IMR-90 (cell line): ENCODE measurements at regions not wholly inside any gene's neighbourhood (a gene's known extent, or its start where the extent isn't known, plus 50 kb on each side); places are given as distances from the start of the nearest gene placed in this dataset.

ENCODE experiments used
- ATAC-seq: fragments of 200-7000 bp; cut with Tn5 transposase; 2 replicates; pipeline ENCODE4 v1.9.1; 2020; ENCODE audit warnings: low read depth, mild to moderate bottlenecking, moderate library complexity
- BruUV-seq: library from RNA; stranded (reverse); fragments of 400-500 nt; replicated peaks from 2 replicates; lab custom pipeline; 2021; lab: Mats Ljungman, UMichigan
- CTCF ChIA-PET: fragments of 300-600 bp; formaldehyde crosslinking; extraction: SDS; loops from one replicate; lab custom pipeline; 2021; ENCODE audit warnings: antibody characterized with exemption; lab: Yijun Ruan, JAX
- POLR2A ChIA-PET: fragments of 300-600 bp; sonication (Branson Sonifier 250); formaldehyde crosslinking; loops from one replicate; lab custom pipeline; 2022; ENCODE audit warnings: antibody characterized with exemption; ENCODE audit not compliant: unreplicated experiment; lab: Charles Lee
- DNase-seq: peaks from one replicate; pipeline ENCODE4 v3.0.0; 2013
- H2AFZ ChIP-seq: replicated peaks from 2 replicates; pipeline ENCODE3; 2013; ENCODE audit warnings: low read length, mild to moderate bottlenecking; ENCODE audit not compliant: poor library complexity
- H2AK5ac ChIP-seq: 2 replicates; pipeline ENCODE4 v1.6.1; 2013; ENCODE audit warnings: low read depth, low read length, inconsistent platforms
- H2AK9ac ChIP-seq: replicated peaks from 2 replicates; pipeline ENCODE3; 2013; ENCODE audit warnings: mild to moderate bottlenecking, low read depth, low read length, moderate library complexity; ENCODE audit not compliant: poor library complexity
- H2BK120ac ChIP-seq: 2 replicates; pipeline ENCODE4 v1.6.1; 2013; ENCODE audit warnings: low read depth, low read length, inconsistent platforms
- H2BK15ac ChIP-seq: 3 replicates; pipeline ENCODE4 v1.6.1; 2013; ENCODE audit warnings: low read depth, low read length, inconsistent platforms
- H2BK20ac ChIP-seq: 2 replicates; pipeline ENCODE4 v1.6.1; 2013; ENCODE audit warnings: low read depth, mild to moderate bottlenecking, inconsistent platforms, low read length, moderate library complexity
- H2BK5ac ChIP-seq: 2 replicates; pipeline ENCODE4 v1.6.1; 2013; ENCODE audit warnings: mild to moderate bottlenecking, low read depth, low read length, inconsistent platforms; ENCODE audit not compliant: poor library complexity, severe bottlenecking
- H3K14ac ChIP-seq: replicated peaks from 2 replicates; pipeline ENCODE4 v1.6.1; 2013; ENCODE audit warnings: low read depth, low read length, inconsistent platforms
- H3K18ac ChIP-seq: 2 replicates; pipeline ENCODE4 v1.6.1; 2013; ENCODE audit warnings: low read depth, low read length, control low read depth
- H3K23ac ChIP-seq: 2 replicates; pipeline ENCODE4 v1.6.1; 2013; ENCODE audit warnings: low read depth, low read length, inconsistent platforms
- H3K27ac ChIP-seq: 2 replicates; pipeline ENCODE4 v1.5.1; 2013; ENCODE audit warnings: mild to moderate bottlenecking, control low read depth, low read length; ENCODE audit not compliant: insufficient read depth
- H3K27me3 ChIP-seq: 2 replicates; pipeline ENCODE4 v1.6.1; 2013; ENCODE audit warnings: low read length; ENCODE audit not compliant: control insufficient read depth, insufficient read depth
- H3K36me3 ChIP-seq: 2 replicates; pipeline ENCODE4 v1.6.1; 2013; ENCODE audit warnings: low read length, mixed read lengths; ENCODE audit not compliant: control insufficient read depth, insufficient read depth
- H3K4ac ChIP-seq: 2 replicates; pipeline ENCODE4 v1.6.1; 2013; ENCODE audit warnings: low read depth, low read length, inconsistent platforms
- H3K4me1 ChIP-seq: 2 replicates; pipeline ENCODE4 v1.6.1; 2013; ENCODE audit warnings: low read length, mixed read lengths; ENCODE audit not compliant: control insufficient read depth, insufficient read depth
- H3K4me2 ChIP-seq: 2 replicates; pipeline ENCODE4 v1.6.1; 2013; ENCODE audit warnings: low read depth, mild to moderate bottlenecking, control low read depth, low read length, moderate library complexity
- H3K4me3 ChIP-seq: 2 replicates; pipeline ENCODE4 v1.5.1; 2013; ENCODE audit warnings: low read depth, mild to moderate bottlenecking, control low read depth, low read length, moderate library complexity; ENCODE audit not compliant: insufficient read depth
- H3K56ac ChIP-seq: 2 replicates; pipeline ENCODE4 v1.6.1; 2013; ENCODE audit warnings: low read length, inconsistent platforms; ENCODE audit not compliant: insufficient read depth; ENCODE audit errors: extremely low read depth
- H3K79me1 ChIP-seq, 2 experiments: 2 replicates each; pipeline ENCODE4 v1.6.1; 2013; ENCODE audit warnings: low read length in 2 of 2, inconsistent platforms in 1 of 2, low read depth in 1 of 2
- H3K9ac ChIP-seq: 2 replicates; pipeline ENCODE4 v1.6.1; 2013; ENCODE audit warnings: low read depth, low read length, control low read depth
- H3K9me1 ChIP-seq: 2 replicates; pipeline ENCODE4 v1.6.1; 2013; ENCODE audit warnings: low read length, inconsistent platforms; ENCODE audit not compliant: insufficient read depth
- H3K9me3 ChIP-seq: 2 replicates; pipeline ENCODE4 v1.6.1; 2013; ENCODE audit warnings: low read length; ENCODE audit not compliant: control insufficient read depth, insufficient read depth
- H4K20me1 ChIP-seq: 2 replicates; pipeline ENCODE4 v1.6.1; 2013; ENCODE audit warnings: low read length, inconsistent platforms; ENCODE audit not compliant: insufficient read depth
- H4K5ac ChIP-seq: 2 replicates; pipeline ENCODE4 v1.6.1; 2013; ENCODE audit warnings: mild to moderate bottlenecking, low read depth, low read length, control low read depth
- H4K8ac ChIP-seq, 2 experiments: 2 replicates each; pipeline ENCODE4 v1.6.1; 2013; ENCODE audit warnings: low read depth in 2 of 2, low read length in 2 of 2, control low read depth in 1 of 2, inconsistent platforms in 1 of 2
- H4K91ac ChIP-seq: 2 replicates; pipeline ENCODE4 v1.6.1; 2013; ENCODE audit warnings: low read depth, low read length, inconsistent platforms; ENCODE audit not compliant: insufficient read depth
- FOS ChIP-seq: fragments of 150-350 bp; IDR thresholded peaks from 2 replicates; pipeline ENCODE4 v1.6.1; 2016; ENCODE audit warnings: low read depth, low read length
- MAFK ChIP-seq: IDR thresholded peaks from 2 replicates; pipeline ENCODE4 v1.6.1; 2012; ENCODE audit warnings: low read depth, low read length, improper control_type of control experiment
- NFE2L2 ChIP-seq: fragments of 150-350 bp; IDR thresholded peaks from 2 replicates; pipeline ENCODE4 v1.6.1; 2016; ENCODE audit warnings: low read depth, mild to moderate bottlenecking, low read length
- SMC3 ChIP-seq: fragments of 150-350 bp; IDR thresholded peaks from 2 replicates; pipeline ENCODE4 v1.6.1; 2016; ENCODE audit warnings: low read depth, mild to moderate bottlenecking, antibody characterized with exemption, low read length, moderate library complexity
- WGBS, 2 experiments: methylation state at CpG; one replicate each; pipeline versions ENCODE4 v1.1.5 to v1.1.7; 2013; ENCODE audit warnings: missing lambda C conversion rate in 2 of 2; ENCODE audit not compliant: insufficient read length in 1 of 2; ENCODE audit errors: extremely low coverage in 2 of 2; 5-methylcytosine and 5-hydroxymethylcytosine counted together
- dilution Hi-C: fragments of 300-500 bp; cut with HindIII; formaldehyde crosslinking; loops from one replicate; pipeline ENCODE4 v1.14.3; 2018; ENCODE audit warnings: low sequenced_read_pairs; ENCODE audit not compliant: unreplicated experiment
- in situ Hi-C: fragments of 300-500 bp; cut with MboI; formaldehyde crosslinking; loops from 3 replicates; pipeline ENCODE4 v1.14.3; 2019; ENCODE audit warnings: low sequenced_read_pairs, inconsistent platforms, mixed read lengths
- intact Hi-C: fragments of 100-400 bp; cut with micrococcal nuclease; formaldehyde crosslinking; loops from 2 replicates; pipeline ENCODE4 v1.10.0; 2022

- Histone ChIP-seq H3K9ac (no peak overlapping the region), H3K23ac (no peak overlapping the region), H3K18ac (no peak overlapping the region), H3K27ac (no peak overlapping the region), H2BK120ac (no peak overlapping the region), H3K9me1 (no peaks in the 10 kb centered on the region), H3K9me3 (no peaks in the 10 kb centered on the region), H3K4me2 (no peak overlapping the region), H2BK20ac (no peak overlapping the region), H3K36me3 (no peaks in the 10 kb centered on the region), H2BK15ac (no peak overlapping the region), H3K27me3 (no peaks in the 10 kb centered on the region), H2AK9ac (no peak overlapping the region), H2AFZ (no peak overlapping the region), H4K8ac (no peak overlapping the region), H4K20me1 (no peaks in the 10 kb centered on the region), H3K14ac (no peak overlapping the region), H4K91ac (no peak overlapping the region), H3K4ac (no peak overlapping the region), H2BK5ac (no peak overlapping the region), H3K4me3 (no peak overlapping the region), H4K5ac (no peak overlapping the region), H3K79me1 (no peaks in the 10 kb centered on the region), H2AK5ac (no peak overlapping the region), H3K4me1 (no peaks in the 10 kb centered on the region), H3K56ac (no peak overlapping the region)
- in situ Hi-C loops, result no loop called here
- dilution Hi-C loops, result no loop called here
- WGBS, 2 experiments, result no CpG with 5 or more reads among the region's 1 CpG
- no peak for TF ChIP-seq FOS
- peak; percentile 12; the same call in 1 of the 2 replicates for TF ChIP-seq NFE2L2
- TF ChIP-seq SMC3, result no peak
- TF ChIP-seq MAFK, result peak; percentile 75
- intact Hi-C loops, result no loop called here
- BruUV-seq, result no TSS peak
- no peak for DNase-seq
- no peak for ATAC-seq
- ChIA-PET POLR2A (no interaction called here), CTCF (no interaction called here)
Observed at GRCh38 chr4:60250657-60251056, 949.5 kb upstream of the ADGRL3 start.
